GM18520 (cell line): ENCODE measurements at regions not wholly inside any gene's neighbourhood (a gene's known extent, or its start where the extent isn't known, plus 50 kb on each side); places are given as distances from the start of the nearest gene placed in this dataset.

Experiments used
- ATAC-seq: cut with Tn5 transposase; IDR thresholded peaks from one replicate; pipeline ENCODE4 v1.9.1; 2021; ENCODE audit not compliant: unreplicated experiment

DNA sequence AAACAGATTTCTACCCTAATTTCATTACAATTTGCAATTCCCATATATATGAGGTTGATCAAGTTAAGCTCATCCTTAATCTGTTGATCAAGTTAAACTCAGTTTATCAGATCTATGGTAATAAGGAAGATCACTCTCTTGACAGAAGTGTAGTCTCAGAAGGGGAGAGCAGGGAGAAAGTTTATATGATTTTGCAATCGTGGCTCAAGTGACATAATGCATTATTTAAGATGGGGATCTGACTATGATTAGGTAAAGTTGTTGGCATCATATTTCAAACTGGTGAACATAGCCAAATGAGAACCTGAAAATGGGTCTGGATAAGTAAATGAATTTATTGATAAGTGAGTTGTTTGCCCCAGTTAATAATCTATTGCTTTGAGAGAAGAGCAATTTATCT lies 995.3 kb downstream of the OTOL1 start:
- no peak for ATAC-seq

DNA sequence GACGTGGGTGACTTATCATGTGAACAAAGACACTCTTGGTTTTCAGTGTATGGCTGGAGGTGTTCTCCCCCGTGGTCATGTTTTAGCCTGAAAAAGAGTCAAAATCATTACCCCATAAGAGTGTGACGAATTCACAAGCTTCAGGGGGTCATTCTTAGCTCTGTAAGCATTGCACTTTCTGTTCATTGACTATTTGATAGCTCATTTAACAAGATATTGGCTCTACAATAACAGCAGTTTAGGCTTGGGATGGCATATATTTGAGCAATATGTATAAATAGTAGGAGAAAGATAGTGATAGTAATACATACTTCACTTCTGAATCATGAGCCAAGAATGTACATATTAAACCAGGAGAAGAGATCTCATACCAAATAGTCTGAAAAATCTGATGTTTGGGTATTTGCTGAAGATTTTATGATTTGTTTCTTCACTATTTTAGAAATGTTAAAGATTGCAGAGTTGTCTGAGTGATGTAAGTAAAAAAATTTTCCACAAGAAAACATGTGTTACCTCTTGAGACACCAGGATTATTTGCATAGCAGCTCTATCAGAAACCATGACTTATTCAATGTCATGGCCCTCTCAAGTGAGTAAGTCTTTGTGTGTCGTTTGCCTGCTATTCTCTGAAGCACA lies 996.0 kb downstream of the OTOL1 start:
- ATAC-seq = no peak

DNA sequence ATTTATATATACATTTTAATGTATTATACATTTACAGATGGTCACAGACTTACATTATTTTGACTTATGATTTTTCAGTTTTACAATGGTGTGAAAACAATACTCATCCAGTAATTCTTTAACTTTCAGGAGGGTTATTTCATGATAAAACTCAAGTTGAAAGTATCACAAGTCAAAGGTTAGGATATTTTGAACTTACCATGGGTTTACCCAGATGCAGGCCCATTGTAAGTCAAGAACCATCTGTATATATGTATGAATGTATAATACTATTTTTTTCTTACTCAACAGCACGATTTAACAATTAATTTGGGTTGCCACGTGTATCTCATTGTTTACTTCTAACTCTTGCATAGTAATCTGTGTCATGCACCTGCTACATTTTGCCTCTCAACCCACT lies 1002.0 kb downstream of the OTOL1 start:
- no peak for ATAC-seq

GRCh38 chr3:162507397-162507796 lies 1010.8 kb downstream of the OTOL1 start:
- no peak for ATAC-seq

GRCh38 chr3:162512488-162512887 lies 1015.9 kb downstream of the OTOL1 start:
- no peak for ATAC-seq

- no peak for ATAC-seq
Measured at GRCh38 chr3:162517110-162517509, 1020.5 kb downstream of the OTOL1 start.

GRCh38 chr3:162521669-162522068 lies 1025.1 kb downstream of the OTOL1 start:
- no peak for ATAC-seq

GRCh38 chr3:162525066-162525742 lies 1028.6 kb downstream of the OTOL1 start:
- ATAC-seq = no peak

GRCh38 chr3:162525771-162526170 lies 1029.2 kb downstream of the OTOL1 start:
- no peak for ATAC-seq

DNA sequence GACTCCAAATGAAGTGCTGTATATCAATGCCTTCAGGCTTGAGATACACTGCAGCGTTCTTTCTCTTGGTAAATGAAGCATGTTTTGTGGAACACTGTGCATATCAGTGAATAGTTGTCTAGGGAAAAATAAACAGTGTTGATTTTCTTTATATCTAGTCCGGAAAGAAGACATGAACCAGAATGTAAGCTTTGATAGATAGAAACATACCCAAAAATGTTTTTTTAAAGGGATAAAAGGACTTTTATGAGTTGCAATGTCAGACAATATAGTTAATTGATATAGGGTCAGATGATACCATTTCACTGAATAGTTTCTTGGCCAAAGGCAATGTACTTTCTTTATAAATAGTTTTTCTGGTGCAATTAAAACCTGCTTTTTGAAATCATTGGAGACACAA lies 1037.8 kb downstream of the OTOL1 start:
- no peak for ATAC-seq

DNA sequence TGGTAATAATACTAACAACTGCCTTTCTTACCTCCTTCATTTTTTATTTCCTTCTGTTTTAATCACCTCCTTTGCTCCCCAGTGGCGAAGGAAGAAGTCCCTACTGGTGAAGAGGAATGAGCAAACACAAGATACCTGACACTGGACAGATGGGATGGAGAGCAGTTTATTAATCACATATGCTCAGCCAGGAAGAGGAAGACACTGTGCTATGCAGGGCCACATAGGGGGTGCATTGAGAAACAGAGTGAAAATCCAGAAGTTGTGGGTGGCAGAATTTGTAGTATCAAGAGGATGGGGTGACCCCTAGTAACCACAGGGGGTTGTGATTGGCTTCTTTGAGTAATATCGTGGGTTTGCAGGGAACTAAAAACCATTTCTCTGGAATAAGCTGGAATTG lies 1041.9 kb downstream of the OTOL1 start:
- ATAC-seq = no peak

- no peak for ATAC-seq
Measured at GRCh38 chr3:162538906-162539305, 1042.3 kb downstream of the OTOL1 start.

- ATAC-seq = no peak
Measured at GRCh38 chr3:162540421-162540820, 1043.8 kb downstream of the OTOL1 start.

GRCh38 chr3:162541923-162542322 lies 1045.3 kb downstream of the OTOL1 start:
- ATAC-seq = no peak

DNA sequence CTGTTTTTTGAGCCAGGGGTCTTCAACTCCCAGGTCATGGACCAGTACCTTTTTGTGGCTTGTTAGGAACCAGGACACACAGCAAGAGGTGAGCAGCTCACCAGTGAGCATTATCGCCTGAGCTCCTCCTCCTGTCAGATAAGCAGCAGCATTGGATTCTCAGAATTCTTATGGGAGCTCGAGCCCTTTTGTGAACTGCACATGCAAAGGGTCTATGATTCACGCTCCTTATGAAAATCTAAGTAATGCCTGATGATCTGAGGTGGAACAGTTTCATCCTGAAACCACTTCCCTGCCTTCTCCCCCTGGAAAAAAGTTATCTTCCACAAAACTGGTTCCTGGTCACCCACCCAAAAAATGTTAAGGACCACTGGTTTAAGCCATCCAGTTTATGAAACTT lies 1047.6 kb downstream of the OTOL1 start:
- no peak for ATAC-seq

GRCh38 chr3:162546910-162547309 lies 1050.3 kb downstream of the OTOL1 start:
- ATAC-seq = no peak

GRCh38 chr3:162547321-162547720 lies 1050.7 kb downstream of the OTOL1 start:
- ATAC-seq = no peak

- no peak for ATAC-seq
Measured at GRCh38 chr3:162555761-162556160, 1059.2 kb downstream of the OTOL1 start.

DNA sequence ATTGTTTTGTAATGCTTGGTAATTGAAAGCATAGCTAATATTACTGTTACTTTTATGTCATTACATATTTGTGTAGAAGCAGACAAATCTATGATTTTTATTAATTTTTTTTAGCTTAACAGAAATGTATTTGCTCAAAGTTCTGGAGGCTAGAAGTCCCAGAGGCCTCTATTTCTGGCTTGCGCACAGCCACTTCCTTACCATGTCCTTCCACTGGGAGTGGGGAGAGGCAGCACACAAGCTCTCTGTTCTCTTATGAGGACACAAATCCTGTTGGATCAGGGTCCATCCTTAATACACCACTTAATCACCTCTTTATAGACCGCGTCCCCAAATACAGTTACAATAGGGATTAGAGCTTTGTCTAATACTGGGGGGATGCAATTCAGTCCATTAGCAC lies 1061.4 kb downstream of the OTOL1 start:
- no peak for ATAC-seq

DNA sequence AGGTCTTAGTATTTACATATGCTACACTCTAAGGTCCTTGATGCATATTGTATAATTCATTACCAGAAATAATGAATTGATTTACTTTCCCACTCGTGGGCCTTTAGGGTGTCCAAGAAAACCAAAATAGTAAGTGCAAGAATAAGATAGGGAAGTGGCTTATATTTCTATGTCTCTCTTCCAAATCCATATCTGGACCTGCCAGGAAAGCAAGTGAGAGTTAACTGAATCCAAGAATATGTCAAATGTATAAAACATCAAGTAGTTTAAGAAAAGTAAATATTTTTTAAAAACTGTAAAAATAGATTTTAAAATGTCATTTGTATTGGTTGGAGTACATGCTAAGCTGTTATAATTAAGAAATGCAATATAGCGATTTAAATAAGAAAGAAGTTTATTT lies 1072.1 kb downstream of the OTOL1 start:
- no peak for ATAC-seq

DNA sequence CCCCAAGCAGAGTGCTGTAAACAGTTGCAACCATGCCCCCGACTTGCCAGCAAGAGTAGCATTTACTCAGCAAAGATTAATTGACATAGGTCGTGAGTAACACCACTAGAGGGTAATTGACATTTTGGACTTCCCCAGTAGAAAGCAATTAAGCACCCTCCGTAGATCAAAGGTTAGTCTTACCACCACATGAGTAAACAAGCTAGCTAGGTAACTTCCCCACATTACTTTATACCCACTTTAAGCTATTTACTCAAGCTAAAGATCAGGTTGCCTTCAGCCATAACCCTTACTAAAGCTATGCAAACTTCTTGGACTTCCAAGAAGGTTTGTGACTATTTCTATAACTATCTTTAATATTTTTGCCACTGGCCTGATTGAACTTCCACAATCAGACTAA lies 1072.7 kb downstream of the OTOL1 start:
- no peak for ATAC-seq

GRCh38 chr3:162584986-162585385 lies 1088.4 kb downstream of the OTOL1 start:
- ATAC-seq = no peak

GRCh38 chr3:162586591-162586990 lies 1090.0 kb downstream of the OTOL1 start:
- ATAC-seq = no peak
